GM18517 (cell line): ENCODE measurements at regions not wholly inside any gene's neighbourhood (a gene's known extent, or its start where the extent isn't known, plus 50 kb on each side); places are given as distances from the start of the nearest gene placed in this dataset.
"Not testable (repeated sequence)": the region's sequence is repeated elsewhere in the genome, so short reads cannot be mapped to it uniquely, and the experiment has no call there.

Experiments used
- ATAC-seq: cut with Tn5 transposase; IDR thresholded peaks from one replicate; pipeline ENCODE4 v1.9.1; 2021; ENCODE audit warnings: mild to moderate bottlenecking, moderate library complexity; ENCODE audit not compliant: unreplicated experiment

GRCh38 chr6:78380541-78380940 lies 486.8 kb upstream of the IRAK1BP1 start:
- ATAC-seq: no peak

GRCh38 chr6:78383968-78384367 lies 483.4 kb upstream of the IRAK1BP1 start:
- ATAC-seq: no peak

- ATAC-seq: not testable (repeated sequence)
These were observed 480.5 kb upstream of the IRAK1BP1 start for GRCh38 chr6:78386854-78387253.

- ATAC-seq: no peak
These were observed 477.3 kb upstream of the IRAK1BP1 start for GRCh38 chr6:78390066-78390465.

- ATAC-seq: no peak
These were observed 469.9 kb upstream of the IRAK1BP1 start for GRCh38 chr6:78397499-78397898.

- ATAC-seq: no peak
These were observed 469.1 kb upstream of the IRAK1BP1 start for GRCh38 chr6:78398292-78398691.

GRCh38 chr6:78400076-78400475 lies 467.3 kb upstream of the IRAK1BP1 start:
- ATAC-seq: no peak

GRCh38 chr6:78427386-78427785 lies 440.0 kb upstream of the IRAK1BP1 start:
- no peak for ATAC-seq

GRCh38 chr6:78430521-78430920 lies 436.8 kb upstream of the IRAK1BP1 start:
- ATAC-seq: no peak

- ATAC-seq: no peak
These were observed 431.7 kb upstream of the IRAK1BP1 start for GRCh38 chr6:78435671-78436070.

GRCh38 chr6:78436335-78436734 lies 431.0 kb upstream of the IRAK1BP1 start:
- peak; percentile 76 for ATAC-seq

- no peak for ATAC-seq
These were observed 429.2 kb upstream of the IRAK1BP1 start for GRCh38 chr6:78438135-78438534.

GRCh38 chr6:78460711-78461110 lies 406.6 kb upstream of the IRAK1BP1 start:
- ATAC-seq: no peak

GRCh38 chr6:78462728-78463127 lies 404.6 kb upstream of the IRAK1BP1 start:
- no peak for ATAC-seq

GRCh38 chr6:78465059-78465634 lies 402.2 kb upstream of the IRAK1BP1 start:
- ATAC-seq: no peak

- no peak for ATAC-seq
These were observed 390.8 kb upstream of the IRAK1BP1 start for GRCh38 chr6:78476561-78476960.

GRCh38 chr6:78482801-78483552 lies 384.4 kb upstream of the IRAK1BP1 start:
- no peak for ATAC-seq

GRCh38 chr6:78483553-78484197 lies 383.7 kb upstream of the IRAK1BP1 start:
- no peak for ATAC-seq

GRCh38 chr6:78484198-78485064 lies 382.9 kb upstream of the IRAK1BP1 start:
- ATAC-seq: no peak

- ATAC-seq: no peak
These were observed 379.9 kb upstream of the IRAK1BP1 start for GRCh38 chr6:78487401-78487800.

- no peak for ATAC-seq
These were observed 377.5 kb upstream of the IRAK1BP1 start for GRCh38 chr6:78489874-78490273.
